HepG2 (cell line): ENCODE measurements at regions not wholly inside any gene's neighbourhood (a gene's known extent, or its start where the extent isn't known, plus 50 kb on each side); places are given as distances from the start of the nearest gene placed in this dataset.

ENCODE experiments used
- ATAC-seq: fragments of 200-7000 bp; cut with Tn5 transposase; 3 replicates; pipeline ENCODE4 v1.9.1; 2020; ENCODE audit warnings: mild to moderate bottlenecking, moderate library complexity
- BruUV-seq: library from RNA; stranded (reverse); fragments of 400-500 nt; replicated peaks from 2 replicates; lab custom pipeline; 2021; lab: Mats Ljungman, UMichigan
- CTCF ChIA-PET: fragments of 300-600 bp; formaldehyde crosslinking; extraction: SDS; loops from one replicate; lab custom pipeline; 2021; ENCODE audit warnings: low total read pairs, inconsistent platforms, low intra/inter-chr PET ratio; lab: Yijun Ruan, JAX
- POLR2A ChIA-PET: fragments of 350-600 bp; sonication (Branson Sonifier 250); formaldehyde crosslinking; loops from one replicate; lab custom pipeline; 2020; ENCODE audit warnings: antibody characterized with exemption, inconsistent platforms; lab: Yijun Ruan, JAX
- DNase-seq: peaks from one replicate; pipeline ENCODE4 v3.0.0-alpha.2; 2015; ENCODE audit warnings: low spot score
- FAIRE-seq: peaks from 3 replicates; lab custom pipeline; 2011; peaks lifted over from hg19 to GRCh38; lab: Jason Lieb, UNC
- H2AFZ ChIP-seq: one replicate; pipeline ENCODE4 v1.6.1; 2011; ENCODE audit warnings: low read length, inconsistent platforms
- H3K27ac ChIP-seq: fragments of 300-600 bp; 3 replicates; pipeline ENCODE4 v1.8.0; 2011; ENCODE audit warnings: mixed run types, mild to moderate bottlenecking, mixed read lengths, low read length, inconsistent platforms; ENCODE audit not compliant: insufficient read depth; ENCODE audit errors: extremely low read length
- H3K27me3 ChIP-seq, 2 experiments: fragments of 200-600 bp in 1 of 2; 2 replicates in 1 of 2; 3 replicates in 1 of 2; pipeline versions ENCODE4 v1.6.0 to v1.8.0; 2011; ENCODE audit warnings: low read length in 2 of 2, mild to moderate bottlenecking in 2 of 2, moderate library complexity in 2 of 2, inconsistent platforms in 1 of 2; ENCODE audit not compliant: insufficient read depth in 2 of 2, control insufficient read depth in 1 of 2
- H3K36me3 ChIP-seq, 2 experiments: fragments of 200-600 bp in 1 of 2; replicated peaks in 1 of 2; 2 replicates in 1 of 2; 3 replicates in 1 of 2; pipeline versions ENCODE4 v1.5.1 to v1.8.0; 2011; ENCODE audit warnings: low read length in 2 of 2, inconsistent platforms in 1 of 2; ENCODE audit not compliant: insufficient read depth in 2 of 2, control insufficient read depth in 1 of 2
- H3K4me1 ChIP-seq: 2 replicates; pipeline ENCODE4 v1.5.1; 2012; ENCODE audit warnings: low read length, inconsistent platforms; ENCODE audit not compliant: insufficient read depth
- H3K4me2 ChIP-seq: 2 replicates; pipeline ENCODE4 v1.6.0; 2011; ENCODE audit warnings: low read depth, low read length, inconsistent platforms
- H3K4me3 ChIP-seq, 3 experiments: fragments of 200-600 bp in 1 of 3; sonication (generic), shearing (Covaris generic) in 1 of 3; replicated peaks in 1 of 3; 2 replicates each; pipeline ENCODE4 v1.5.1; 2011 to 2016; ENCODE audit warnings: low read length in 3 of 3, inconsistent platforms in 2 of 3, low read depth in 2 of 3, mild to moderate bottlenecking in 2 of 3, control low read depth in 1 of 3, mixed read lengths in 1 of 3; ENCODE audit not compliant: insufficient read depth in 1 of 3
- H3K79me2 ChIP-seq: one replicate; pipeline ENCODE4 v1.6.1; 2011; ENCODE audit warnings: low read length, inconsistent platforms; ENCODE audit not compliant: insufficient read depth
- H3K9ac ChIP-seq: 2 replicates; pipeline ENCODE4 v1.6.0; 2011; ENCODE audit warnings: mild to moderate bottlenecking, low read depth, low read length, inconsistent platforms; ENCODE audit not compliant: insufficient read depth
- H3K9me3 ChIP-seq: 2 replicates; pipeline ENCODE4 v1.5.1; 2012; ENCODE audit warnings: mild to moderate bottlenecking, low read length
- H4K20me1 ChIP-seq: 2 replicates; pipeline ENCODE4 v1.6.0; 2011; ENCODE audit warnings: inconsistent platforms, mild to moderate bottlenecking, low read length, moderate library complexity; ENCODE audit not compliant: insufficient read depth
- KIAA2018 ChIP-seq: sonication (generic); formaldehyde crosslinking; IDR thresholded peaks from 2 replicates; pipeline ENCODE4 v1.5.0; 2020; ENCODE audit warnings: mild to moderate bottlenecking, missing genetic modification reagents, borderline replicate concordance
- WGBS: methylation state at CpG from one replicate; pipeline ENCODE4 v1.1.6; 2017; ENCODE audit warnings: low lambda C conversion rate; 5-methylcytosine and 5-hydroxymethylcytosine counted together
- in situ Hi-C: cut with HindIII; loops from 2 replicates; pipeline ENCODE4 v1.10.0; 2017; ENCODE audit warnings: low pct_unique_long_range_greater_than_20kb; ENCODE audit not compliant: extremely low pct_ligation_motif_present
- intact Hi-C: fragments of 100-400 bp; cut with micrococcal nuclease; formaldehyde crosslinking; loops from one replicate; pipeline ENCODE4 v1.10.0; 2022; ENCODE audit not compliant: unreplicated experiment
- TF ChIP-seq, protein P1 (sequence below): sonication (generic); formaldehyde crosslinking; IDR thresholded peaks from 2 replicates; pipeline ENCODE4 v1.4.0; 2020; ENCODE audit warnings: missing genetic modification reagents

- Histone ChIP-seq H3K27me3 (peaks cover 8 to 61% of the 10 kb centered on the region in 2 experiments; a peak in 4 of 5 replicates), H3K9ac (no peak overlapping the region), H3K4me1 (no peaks in the 10 kb centered on the region), H3K36me3 (no peaks in the 10 kb centered on the region), H3K4me2 (no peak overlapping the region), H3K79me2 (no peaks in the 10 kb centered on the region), H3K9me3 (no peaks in the 10 kb centered on the region), H3K27ac (no peak overlapping the region), H3K4me3 (no peak overlapping the region), H4K20me1 (no peaks in the 10 kb centered on the region), H2AFZ (no peak overlapping the region)
- ATAC-seq, result no peak
- CTCF ChIA-PET, result no interaction called here
- 0% methylated on average over 1 of the region's 19 CpGs for whole genome bisulfite sequencing
- in situ Hi-C loops (no loop called here), intact Hi-C loops (no loop called here)
- POLR2A ChIA-PET, result no interaction called here
- no peak for DNase-seq
- no peak for TF ChIP-seq KIAA2018 (CRISPR knock-in tag)
- TF ChIP-seq, protein P1, sequence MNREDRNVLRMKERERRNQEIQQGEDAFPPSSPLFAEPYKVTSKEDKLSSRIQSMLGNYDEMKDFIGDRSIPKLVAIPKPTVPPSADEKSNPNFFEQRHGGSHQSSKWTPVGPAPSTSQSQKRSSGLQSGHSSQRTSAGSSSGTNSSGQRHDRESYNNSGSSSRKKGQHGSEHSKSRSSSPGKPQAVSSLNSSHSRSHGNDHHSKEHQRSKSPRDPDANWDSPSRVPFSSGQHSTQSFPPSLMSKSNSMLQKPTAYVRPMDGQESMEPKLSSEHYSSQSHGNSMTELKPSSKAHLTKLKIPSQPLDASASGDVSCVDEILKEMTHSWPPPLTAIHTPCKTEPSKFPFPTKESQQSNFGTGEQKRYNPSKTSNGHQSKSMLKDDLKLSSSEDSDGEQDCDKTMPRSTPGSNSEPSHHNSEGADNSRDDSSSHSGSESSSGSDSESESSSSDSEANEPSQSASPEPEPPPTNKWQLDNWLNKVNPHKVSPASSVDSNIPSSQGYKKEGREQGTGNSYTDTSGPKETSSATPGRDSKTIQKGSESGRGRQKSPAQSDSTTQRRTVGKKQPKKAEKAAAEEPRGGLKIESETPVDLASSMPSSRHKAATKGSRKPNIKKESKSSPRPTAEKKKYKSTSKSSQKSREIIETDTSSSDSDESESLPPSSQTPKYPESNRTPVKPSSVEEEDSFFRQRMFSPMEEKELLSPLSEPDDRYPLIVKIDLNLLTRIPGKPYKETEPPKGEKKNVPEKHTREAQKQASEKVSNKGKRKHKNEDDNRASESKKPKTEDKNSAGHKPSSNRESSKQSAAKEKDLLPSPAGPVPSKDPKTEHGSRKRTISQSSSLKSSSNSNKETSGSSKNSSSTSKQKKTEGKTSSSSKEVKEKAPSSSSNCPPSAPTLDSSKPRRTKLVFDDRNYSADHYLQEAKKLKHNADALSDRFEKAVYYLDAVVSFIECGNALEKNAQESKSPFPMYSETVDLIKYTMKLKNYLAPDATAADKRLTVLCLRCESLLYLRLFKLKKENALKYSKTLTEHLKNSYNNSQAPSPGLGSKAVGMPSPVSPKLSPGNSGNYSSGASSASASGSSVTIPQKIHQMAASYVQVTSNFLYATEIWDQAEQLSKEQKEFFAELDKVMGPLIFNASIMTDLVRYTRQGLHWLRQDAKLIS (CRISPR knock-in tag), result no peak
- FAIRE-seq, result no peak
- BruUV-seq, result no TSS peak
Observed at GRCh38 chr22:44440224-44441160, 57.5 kb downstream of the RTL6 start.
